AG09319 (cell line): ENCODE measurements at regions not wholly inside any gene's neighbourhood (a gene's known extent, or its start where the extent isn't known, plus 50 kb on each side); places are given as distances from the start of the nearest gene placed in this dataset.

Experiments
- DNase-seq: peaks from one replicate; pipeline ENCODE4 v3.0.0-alpha.2; 2010; ENCODE audit warnings: low read depth; ENCODE audit errors: extremely low read depth
- TF ChIP-seq, protein P1 (sequence below): IDR thresholded peaks from 2 replicates; pipeline ENCODE4 v1.5.1; 2011; ENCODE audit warnings: low read depth, mild to moderate bottlenecking, inconsistent platforms, low read length, moderate library complexity

DNA sequence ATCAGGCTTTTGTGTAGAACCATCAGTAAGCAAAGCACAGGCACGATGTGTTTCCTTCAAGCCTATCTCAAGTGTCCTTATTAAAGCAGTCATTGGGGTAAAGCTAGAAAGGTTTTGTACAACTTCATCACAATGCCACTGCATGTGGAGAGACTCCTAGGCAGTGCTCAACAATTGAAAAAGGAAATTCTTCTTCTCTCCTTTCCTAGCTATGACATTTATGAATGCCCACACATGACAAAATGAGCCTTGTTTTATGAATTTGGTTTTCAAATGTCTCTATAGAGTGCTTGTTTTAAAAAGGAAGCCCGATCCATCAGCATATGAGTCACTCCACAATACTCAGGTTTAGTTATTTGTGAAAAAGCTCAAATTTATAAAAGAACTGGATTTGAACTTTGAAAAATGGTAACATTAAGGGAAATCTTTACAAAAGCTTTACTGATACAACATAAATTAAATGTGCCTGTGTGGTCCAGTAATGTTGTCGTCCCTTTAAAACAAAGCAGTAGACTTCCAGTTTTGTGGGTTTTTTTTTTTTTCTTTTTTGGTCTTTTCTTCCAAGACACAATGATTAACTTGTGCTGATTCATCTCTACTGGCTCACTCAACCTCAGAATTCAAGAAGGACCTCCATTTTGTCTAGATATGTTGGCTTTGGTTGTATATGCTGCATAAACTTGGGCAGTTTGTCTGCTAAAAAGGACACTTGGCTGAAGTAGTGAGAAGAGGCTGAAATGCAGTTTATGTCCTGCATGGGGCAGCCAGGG is 273.8 kb downstream of the GASK1B start:
- TF ChIP-seq, protein P1, sequence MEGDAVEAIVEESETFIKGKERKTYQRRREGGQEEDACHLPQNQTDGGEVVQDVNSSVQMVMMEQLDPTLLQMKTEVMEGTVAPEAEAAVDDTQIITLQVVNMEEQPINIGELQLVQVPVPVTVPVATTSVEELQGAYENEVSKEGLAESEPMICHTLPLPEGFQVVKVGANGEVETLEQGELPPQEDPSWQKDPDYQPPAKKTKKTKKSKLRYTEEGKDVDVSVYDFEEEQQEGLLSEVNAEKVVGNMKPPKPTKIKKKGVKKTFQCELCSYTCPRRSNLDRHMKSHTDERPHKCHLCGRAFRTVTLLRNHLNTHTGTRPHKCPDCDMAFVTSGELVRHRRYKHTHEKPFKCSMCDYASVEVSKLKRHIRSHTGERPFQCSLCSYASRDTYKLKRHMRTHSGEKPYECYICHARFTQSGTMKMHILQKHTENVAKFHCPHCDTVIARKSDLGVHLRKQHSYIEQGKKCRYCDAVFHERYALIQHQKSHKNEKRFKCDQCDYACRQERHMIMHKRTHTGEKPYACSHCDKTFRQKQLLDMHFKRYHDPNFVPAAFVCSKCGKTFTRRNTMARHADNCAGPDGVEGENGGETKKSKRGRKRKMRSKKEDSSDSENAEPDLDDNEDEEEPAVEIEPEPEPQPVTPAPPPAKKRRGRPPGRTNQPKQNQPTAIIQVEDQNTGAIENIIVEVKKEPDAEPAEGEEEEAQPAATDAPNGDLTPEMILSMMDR: no peak
- no peak for DNase-seq

DNA sequence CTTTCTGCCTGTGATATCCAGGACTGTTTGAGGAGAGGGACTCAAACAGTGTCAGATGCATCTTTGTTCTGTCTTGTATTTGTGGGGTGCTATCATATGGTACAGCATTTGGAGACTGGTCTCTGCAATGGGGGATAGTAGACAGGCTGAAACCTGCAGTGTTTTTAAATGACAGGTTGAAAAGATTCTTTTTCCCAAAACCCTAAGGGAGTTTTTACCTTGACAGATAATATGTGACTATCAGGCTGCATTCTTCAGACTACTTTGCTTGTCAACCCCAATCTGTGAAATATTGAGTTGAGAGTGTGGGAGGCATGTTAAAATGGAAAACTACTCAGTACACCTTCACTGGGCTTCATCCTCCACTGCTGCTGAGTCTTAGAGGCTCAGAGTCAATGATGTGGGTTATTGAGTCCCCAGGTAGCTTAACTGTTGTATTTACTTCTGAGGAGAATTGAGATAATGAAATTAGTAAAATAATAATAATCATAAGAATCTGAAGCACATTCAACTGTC is 274.9 kb downstream of the GASK1B start:
- TF ChIP-seq, protein P1: no peak
- no peak for DNase-seq

DNA sequence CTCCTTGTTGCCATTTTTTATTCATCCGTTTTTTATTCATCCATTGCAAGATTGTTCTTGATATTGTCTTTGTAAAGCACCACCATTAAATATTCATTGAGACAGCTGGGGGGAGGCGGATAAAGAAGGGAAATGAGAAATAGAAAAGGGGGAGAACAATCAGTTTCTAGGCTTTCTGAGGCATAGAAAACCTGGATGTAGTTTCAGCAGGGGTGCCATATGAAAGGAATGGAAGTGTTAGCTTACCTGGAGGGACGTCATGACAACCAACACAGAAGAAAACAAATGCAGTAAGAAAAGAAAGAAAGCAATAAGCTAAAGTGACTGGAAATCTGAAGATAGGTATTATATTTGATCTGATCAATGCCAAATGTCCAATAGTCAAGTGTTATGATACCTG is 276.1 kb downstream of the GASK1B start:
- no peak for DNase-seq

DNA sequence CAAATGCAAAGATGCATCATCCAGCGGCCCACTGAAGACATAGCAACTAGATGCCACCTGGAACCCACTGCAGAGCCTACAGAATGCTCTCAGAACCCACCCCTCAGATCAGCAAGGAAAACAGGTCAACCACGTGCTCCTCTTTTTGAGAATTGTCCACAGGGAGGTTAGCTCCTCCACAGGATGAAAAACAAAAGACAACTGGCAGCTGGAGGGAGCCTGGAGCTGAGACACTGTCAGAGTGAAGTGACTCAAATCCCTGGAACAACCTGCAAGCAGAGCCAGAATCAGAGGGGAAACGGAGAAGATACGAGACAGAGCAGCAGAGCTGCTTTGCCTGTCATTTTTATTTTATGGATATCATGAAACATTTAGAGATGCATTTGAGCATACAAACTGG is 277.6 kb downstream of the GASK1B start:
- no peak for DNase-seq
- TF ChIP-seq, protein P1: no peak

More for the DNA sequence above, 276.1 kb downstream of the GASK1B start:
- TF ChIP-seq, protein P1: no peak

DNA sequence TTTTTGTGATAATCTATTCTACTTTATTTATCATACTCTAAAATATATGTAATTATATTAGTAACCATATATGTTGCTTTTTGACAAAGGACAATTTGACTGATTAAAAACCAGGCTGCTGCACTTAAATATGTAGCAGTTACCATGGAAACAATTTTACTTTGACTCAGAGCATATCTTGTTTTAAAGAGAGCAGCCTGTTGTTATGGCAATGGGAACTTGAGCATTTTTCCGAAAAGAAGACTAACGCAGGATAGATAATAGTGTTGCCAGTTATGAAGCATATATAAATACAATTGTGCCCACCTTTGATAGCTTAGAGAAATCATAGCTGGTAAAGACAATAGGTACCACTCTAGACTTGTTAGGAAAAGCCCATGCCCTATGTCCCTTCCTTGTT is 283.0 kb downstream of the GASK1B start:
- DNase-seq: no peak
- TF ChIP-seq, protein P1: no peak

DNA sequence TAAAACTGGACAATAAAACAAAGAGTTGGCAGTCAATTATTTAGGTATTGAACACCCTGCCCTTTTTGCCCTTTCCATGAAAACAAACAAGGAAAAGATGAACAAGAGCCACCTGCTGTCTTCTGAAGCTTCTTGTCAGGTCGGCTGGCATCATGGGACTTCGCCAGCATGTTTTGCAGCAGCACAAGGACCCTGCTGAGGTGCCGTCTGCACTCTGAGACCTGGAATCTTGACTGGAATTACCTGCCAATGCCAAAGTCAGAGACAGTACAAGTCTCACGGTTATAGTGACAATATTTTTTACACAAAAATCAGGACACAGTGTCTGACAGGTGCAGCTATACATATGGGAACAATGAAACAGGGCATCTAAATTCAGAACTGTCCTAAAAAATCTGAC is 284.5 kb downstream of the GASK1B start:
- DNase-seq: no peak
- TF ChIP-seq, protein P1: no peak

DNA sequence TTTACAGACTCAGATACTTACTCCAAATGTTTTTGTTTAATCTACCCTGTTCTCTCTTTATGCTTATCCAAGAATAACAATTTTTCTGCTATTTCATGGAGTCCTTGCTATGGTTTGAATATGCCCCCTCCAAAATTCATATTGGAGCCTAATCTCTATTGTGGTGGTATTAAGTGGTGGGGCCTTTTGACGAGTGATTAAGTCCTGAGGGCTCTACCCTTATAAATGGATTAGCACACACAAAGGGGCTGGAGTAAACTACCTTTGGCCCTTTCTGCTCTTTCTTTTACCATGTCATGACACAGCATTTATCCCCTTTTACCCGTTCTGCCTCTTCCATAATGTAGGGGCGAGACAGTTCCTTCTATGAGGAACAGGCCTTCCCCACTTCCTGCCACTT is 285.5 kb downstream of the GASK1B start:
- TF ChIP-seq, protein P1: no peak
- no peak for DNase-seq
